Immature natural killer cell (primary cell): ENCODE measurements at regions not wholly inside any gene's neighbourhood (a gene's known extent, or its start where the extent isn't known, plus 50 kb on each side); places are given as distances from the start of the nearest gene placed in this dataset.
A peak's percentile ranks its signal among the peaks of the same experiment; 100 is the strongest.

Experiments
- DNase-seq, 3 donors: peaks; one replicate each; pipeline ENCODE4 v3.0.0; 2022; ENCODE audit warnings: mixed read lengths in 1 of 3
- H3K27ac Mint-ChIP-seq, 6 donors: one replicate each; pipeline ENCODE4 v1.8.0; 2020; ENCODE audit warnings: mixed read lengths in 6 of 6, mild to moderate bottlenecking in 5 of 6, inconsistent platforms in 4 of 6, moderate library complexity in 3 of 6
- H3K27me3 Mint-ChIP-seq, 3 donors: one replicate each; pipeline ENCODE4 v1.8.0; 2020 to 2021; ENCODE audit warnings: low read depth in 3 of 3, mild to moderate bottlenecking in 3 of 3, mixed read lengths in 3 of 3, moderate library complexity in 3 of 3, inconsistent platforms in 1 of 3
- H3K36me3 Mint-ChIP-seq, 3 donors: one replicate each; pipeline ENCODE4 v1.8.0; 2020; ENCODE audit warnings: mixed read lengths in 3 of 3, inconsistent platforms in 2 of 3, mild to moderate bottlenecking in 2 of 3
- H3K4me1 Mint-ChIP-seq, 2 donors: one replicate each; pipeline ENCODE4 v1.8.0; 2020; ENCODE audit warnings: inconsistent platforms in 2 of 2, mild to moderate bottlenecking in 2 of 2, mixed read lengths in 2 of 2, moderate library complexity in 1 of 2
- H3K4me3 Mint-ChIP-seq, 5 donors: one replicate each; pipeline ENCODE4 v1.8.0; 2020; ENCODE audit warnings: mild to moderate bottlenecking in 5 of 5, mixed read lengths in 5 of 5, inconsistent platforms in 3 of 5, moderate library complexity in 3 of 5
- H3K9me3 Mint-ChIP-seq, 6 donors: one replicate each; pipeline ENCODE4 v1.8.0; 2020; ENCODE audit warnings: mild to moderate bottlenecking in 6 of 6, mixed read lengths in 6 of 6, inconsistent platforms in 4 of 6, moderate library complexity in 3 of 6

DNA sequence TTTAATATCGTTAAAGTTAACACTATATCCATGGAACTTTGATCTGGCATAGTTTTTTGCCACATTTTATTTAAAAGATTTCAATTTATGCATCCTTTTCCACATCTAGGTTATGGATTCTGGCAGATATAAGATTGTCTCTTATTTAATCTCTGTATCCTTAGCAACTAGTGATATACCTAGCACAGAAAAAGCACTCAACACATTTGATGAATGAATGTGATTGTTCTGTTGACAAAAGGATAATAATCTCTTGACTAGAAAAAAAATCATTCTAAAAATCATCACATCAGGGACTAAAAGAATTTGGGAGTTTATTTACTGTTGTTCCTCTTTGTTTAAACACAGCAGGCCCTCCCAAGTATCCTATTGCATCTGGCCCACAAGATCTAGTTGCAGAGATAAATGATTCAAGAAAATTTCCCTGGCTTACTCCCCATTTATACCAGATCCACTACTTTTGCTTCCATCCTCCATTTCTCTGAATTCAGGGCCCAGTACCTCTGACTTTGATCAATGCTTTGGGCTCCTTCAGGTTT is 84.0 kb upstream of the C1GALT1 start:
- no peak overlapping the region for H3K27ac Mint-ChIP-seq
- H3K4me3 Mint-ChIP-seq, result no peak overlapping the region
- no peak for DNase-seq
- H3K9me3 Mint-ChIP-seq, result no peaks in the 10 kb centered on the region
- no peaks in the 10 kb centered on the region for H3K27me3 Mint-ChIP-seq
- H3K36me3 Mint-ChIP-seq, result no peaks in the 10 kb centered on the region
- H3K4me1 Mint-ChIP-seq, result no peaks in the 10 kb centered on the region

DNA sequence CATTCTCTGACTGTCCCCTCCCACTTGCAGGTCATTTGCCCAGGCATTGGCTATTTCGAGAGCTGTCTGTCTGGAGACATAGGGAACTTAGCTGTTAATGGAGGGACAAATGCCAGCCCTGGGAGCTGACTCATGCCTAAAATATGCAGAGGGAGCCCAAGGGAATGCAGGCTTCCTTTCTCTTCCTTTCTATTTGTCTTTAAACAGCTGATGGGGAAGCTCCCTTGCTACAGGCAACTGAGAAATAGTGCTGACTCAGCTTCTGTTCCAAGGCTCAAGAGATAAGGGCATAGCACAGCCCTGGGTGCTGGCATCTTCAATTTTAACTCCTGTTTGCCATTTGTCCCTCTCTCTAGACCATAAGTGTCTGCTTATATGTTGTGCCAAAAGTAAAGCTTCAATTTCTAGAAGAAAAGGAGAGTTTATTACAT is 82.7 kb upstream of the C1GALT1 start:
- Mint-ChIP-seq H3K36me3 (no peaks in the 10 kb centered on the region), H3K9me3 (no peaks in the 10 kb centered on the region), H3K4me1 (no peaks in the 10 kb centered on the region), H3K4me3 (no peak overlapping the region), H3K27me3 (no peaks in the 10 kb centered on the region), H3K27ac (no peak overlapping the region)
- no peak for DNase-seq

DNA sequence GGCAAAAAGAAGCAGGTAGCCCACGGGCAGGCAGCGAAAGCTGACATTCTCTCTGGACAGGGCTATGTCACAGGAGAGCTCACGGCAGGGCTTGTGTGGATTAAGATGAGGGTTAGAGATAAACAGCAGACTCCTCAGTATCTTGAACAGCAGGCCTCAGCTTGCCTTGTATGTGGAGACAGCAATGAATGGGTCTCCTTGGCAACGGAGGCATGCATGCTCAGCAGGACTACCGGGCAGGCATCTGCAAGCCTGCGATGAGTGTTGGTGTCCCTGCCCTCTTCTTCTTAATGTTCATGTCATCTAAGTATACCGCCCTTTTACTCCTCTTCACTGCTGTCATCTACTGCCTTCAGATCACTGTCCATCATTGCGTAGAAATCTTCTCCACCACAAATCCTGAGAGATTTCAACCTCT is 81.9 kb upstream of the C1GALT1 start:
- Mint-ChIP-seq H3K4me3 (no peak overlapping the region), H3K27ac (no peak overlapping the region), H3K27me3 (no peaks in the 10 kb centered on the region), H3K4me1 (no peaks in the 10 kb centered on the region), H3K9me3 (no peaks in the 10 kb centered on the region), H3K36me3 (no peaks in the 10 kb centered on the region)
- DNase-seq, result no peak

DNA sequence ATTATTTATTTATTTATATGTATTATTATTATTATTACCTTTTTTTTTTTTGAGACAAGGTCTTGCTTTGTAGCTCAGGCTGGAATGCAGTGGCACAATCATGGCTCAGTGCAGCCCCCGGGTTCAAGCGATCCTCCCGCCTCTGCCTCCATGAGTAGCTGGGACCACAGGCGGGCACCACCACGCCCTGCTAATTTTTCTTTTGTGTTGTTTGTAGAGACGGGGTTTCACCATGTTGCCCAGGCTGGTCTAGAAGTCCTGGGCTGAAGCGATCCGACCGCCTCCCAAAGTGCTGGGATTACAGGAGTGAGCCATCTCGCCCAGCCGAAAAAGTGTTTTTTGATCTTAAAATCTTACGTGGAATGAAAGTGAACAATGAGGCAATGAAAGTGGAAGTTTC is 79.4 kb upstream of the C1GALT1 start:
- H3K4me3 Mint-ChIP-seq, result no peak overlapping the region
- no peak overlapping the region for H3K27ac Mint-ChIP-seq

DNA sequence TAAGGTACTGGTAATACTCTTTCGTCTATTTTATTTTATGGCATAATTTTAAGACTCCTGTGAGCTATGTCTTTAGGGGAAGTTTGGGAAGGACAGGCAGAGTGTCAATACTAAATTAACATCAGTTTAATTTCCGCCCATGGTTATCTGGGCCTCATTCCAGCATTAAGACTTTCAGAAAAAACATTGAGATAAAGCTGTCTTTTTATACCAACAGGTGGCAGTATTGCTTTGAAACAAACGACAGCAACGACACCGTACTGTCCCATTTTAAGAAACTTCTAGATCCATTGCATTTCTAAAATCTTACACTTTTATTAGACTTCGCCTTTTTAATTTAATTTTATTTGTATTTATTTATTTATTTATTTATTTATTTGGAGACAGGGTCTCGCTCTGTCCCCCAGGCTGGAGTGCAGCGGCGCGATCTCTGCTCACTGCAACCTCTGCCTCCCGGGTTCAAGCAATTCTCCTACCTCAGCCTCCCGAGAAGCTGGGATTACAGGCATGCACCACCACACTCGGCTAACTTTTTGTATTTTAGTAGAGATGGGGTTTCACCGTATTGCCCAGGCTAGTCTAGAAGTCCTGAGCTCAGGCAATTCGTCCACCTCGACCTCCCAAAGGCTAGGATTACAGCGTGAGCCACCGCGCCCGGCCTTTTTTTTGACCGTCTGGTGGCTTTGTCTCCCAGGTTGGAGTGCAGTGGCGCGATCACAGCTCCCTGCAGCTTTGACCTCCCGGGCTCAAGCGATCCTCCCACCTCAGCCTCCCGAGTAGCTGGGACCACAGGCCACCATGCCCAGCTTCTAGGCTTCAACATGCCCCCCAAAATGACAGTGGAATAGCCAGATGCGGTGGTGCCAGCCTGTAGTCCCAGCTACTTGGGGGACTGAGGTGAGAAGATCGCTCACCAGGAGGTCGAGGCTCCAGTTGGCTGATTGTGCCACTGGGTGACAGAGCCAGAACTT is 78.7 kb upstream of the C1GALT1 start:
- Mint-ChIP-seq H3K4me3 (no peak overlapping the region), H3K9me3 (no peaks in the 10 kb centered on the region), H3K27ac (no peak overlapping the region), H3K36me3 (no peaks in the 10 kb centered on the region), H3K4me1 (no peaks in the 10 kb centered on the region), H3K27me3 (no peaks in the 10 kb centered on the region)
- DNase-seq, result peak; percentile 44 to 61 (median 47)

More for the DNA sequence above, 79.4 kb upstream of the C1GALT1 start:
- no peaks in the 10 kb centered on the region for H3K27me3 Mint-ChIP-seq
- H3K9me3 Mint-ChIP-seq, result no peaks in the 10 kb centered on the region
- H3K4me1 Mint-ChIP-seq, result no peaks in the 10 kb centered on the region
- no peaks in the 10 kb centered on the region for H3K36me3 Mint-ChIP-seq
- DNase-seq, result no peak

DNA sequence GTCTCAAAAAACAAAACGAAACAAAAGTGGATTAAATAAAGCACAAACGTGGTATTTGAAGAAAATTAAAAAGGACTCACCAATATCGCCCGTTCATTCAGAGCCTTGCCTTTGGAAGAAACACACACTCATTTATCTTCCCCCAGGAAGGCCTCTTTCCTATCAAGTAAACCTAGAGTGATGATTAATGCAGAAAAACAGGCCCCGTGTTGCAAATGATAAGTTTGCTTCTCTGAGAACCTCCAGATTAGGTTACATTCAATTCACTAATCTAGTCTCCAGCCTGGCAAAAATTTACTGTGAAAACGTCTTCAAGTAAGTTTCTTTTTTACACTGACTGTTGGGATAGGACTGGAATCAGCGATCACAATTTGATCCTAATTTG is 78.0 kb upstream of the C1GALT1 start:
- Mint-ChIP-seq H3K27ac (no peak overlapping the region), H3K27me3 (no peaks in the 10 kb centered on the region), H3K9me3 (no peaks in the 10 kb centered on the region), H3K4me3 (no peak overlapping the region), H3K4me1 (no peaks in the 10 kb centered on the region), H3K36me3 (no peaks in the 10 kb centered on the region)
- no peak for DNase-seq

DNA sequence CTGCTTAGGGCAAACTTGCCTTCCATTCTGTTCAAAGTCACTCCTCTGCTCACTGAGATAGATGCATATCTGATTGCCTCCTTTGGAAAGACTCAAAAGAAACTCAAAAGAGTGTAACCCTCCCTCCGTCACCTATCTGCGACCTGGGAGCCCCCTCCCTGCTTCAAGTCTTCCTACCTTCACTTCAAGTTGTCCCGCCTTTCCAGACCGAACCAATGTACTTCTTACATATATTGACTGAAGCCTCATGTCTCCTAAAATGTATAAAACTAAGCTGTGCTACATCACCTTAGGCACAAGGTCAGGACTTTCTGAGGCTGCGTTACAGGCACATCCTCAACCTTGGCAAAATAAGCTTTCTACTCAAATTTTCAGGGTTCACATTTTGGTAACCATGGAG is 77.4 kb upstream of the C1GALT1 start:
- H3K4me1 Mint-ChIP-seq, result no peaks in the 10 kb centered on the region
- H3K27me3 Mint-ChIP-seq, result no peaks in the 10 kb centered on the region
- H3K27ac Mint-ChIP-seq, result no peak overlapping the region
- H3K36me3 Mint-ChIP-seq, result no peaks in the 10 kb centered on the region
- H3K9me3 Mint-ChIP-seq, result no peaks in the 10 kb centered on the region
- no peak overlapping the region for H3K4me3 Mint-ChIP-seq
- DNase-seq, result no peak

DNA sequence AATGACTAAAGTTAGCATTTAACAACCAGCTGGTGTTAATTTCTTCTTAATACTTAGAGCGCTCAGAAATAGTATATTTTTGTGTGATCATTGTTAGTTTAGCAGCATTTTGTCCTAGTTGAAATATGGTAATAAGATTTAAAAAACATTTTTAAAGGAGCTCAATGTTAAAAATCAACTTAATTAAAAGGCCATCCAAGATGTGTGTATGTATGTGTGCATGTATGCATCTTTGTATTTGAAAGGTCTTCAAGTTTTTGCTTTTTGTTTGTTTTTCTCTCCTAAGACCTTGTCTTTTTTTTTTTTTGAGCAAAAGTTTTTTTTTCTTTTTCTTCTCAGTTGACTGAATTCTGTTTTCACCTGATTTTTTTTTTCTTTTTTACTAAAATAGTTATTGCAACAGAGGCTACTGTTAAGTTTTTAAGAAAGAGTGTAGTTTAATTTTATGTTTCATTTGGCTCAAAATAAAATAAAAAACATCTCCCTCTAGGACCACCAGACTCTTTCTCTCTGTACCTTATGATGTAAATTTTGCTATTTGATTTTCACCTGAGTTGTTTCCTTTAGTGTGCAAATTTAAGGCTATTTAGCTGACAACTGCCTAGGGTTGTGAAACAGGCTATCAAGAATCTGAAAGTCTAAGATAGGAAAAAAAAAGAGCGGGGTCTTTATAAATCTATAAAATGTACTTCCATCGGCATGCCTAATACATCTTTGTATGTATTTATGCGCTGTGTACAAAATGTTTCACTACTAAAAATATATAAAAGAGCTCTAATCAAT is 76.4 kb upstream of the C1GALT1 start:
- H3K9me3 Mint-ChIP-seq, result no peaks in the 10 kb centered on the region
- no peak for DNase-seq
- no peaks in the 10 kb centered on the region for H3K4me1 Mint-ChIP-seq
- H3K27ac Mint-ChIP-seq, result no peak overlapping the region
- no peaks in the 10 kb centered on the region for H3K27me3 Mint-ChIP-seq
- H3K36me3 Mint-ChIP-seq, result no peaks in the 10 kb centered on the region
- no peak overlapping the region for H3K4me3 Mint-ChIP-seq

DNA sequence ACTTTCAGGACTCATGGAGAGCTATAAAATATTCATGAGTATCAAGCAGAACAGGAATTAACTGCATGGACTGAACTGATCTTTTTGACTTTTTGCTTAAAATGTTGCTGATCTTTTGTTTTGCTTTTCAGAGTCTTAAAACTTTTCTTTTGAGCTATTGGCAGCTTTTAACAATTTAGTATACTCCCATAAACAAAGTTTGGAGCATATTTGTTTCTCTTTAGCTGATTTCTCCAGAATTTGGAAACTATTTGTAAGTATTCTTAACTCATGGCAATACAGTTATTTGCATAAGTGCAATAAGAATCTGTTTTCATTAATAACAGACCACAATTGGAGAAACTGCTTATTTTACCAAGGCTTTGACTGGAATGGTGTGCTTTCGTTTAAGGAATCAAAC is 73.4 kb upstream of the C1GALT1 start:
- no peak for DNase-seq
- Mint-ChIP-seq H3K36me3 (no peaks in the 10 kb centered on the region), H3K27ac (no peak overlapping the region), H3K4me1 (no peaks in the 10 kb centered on the region), H3K4me3 (no peak overlapping the region), H3K9me3 (no peaks in the 10 kb centered on the region), H3K27me3 (no peaks in the 10 kb centered on the region)

DNA sequence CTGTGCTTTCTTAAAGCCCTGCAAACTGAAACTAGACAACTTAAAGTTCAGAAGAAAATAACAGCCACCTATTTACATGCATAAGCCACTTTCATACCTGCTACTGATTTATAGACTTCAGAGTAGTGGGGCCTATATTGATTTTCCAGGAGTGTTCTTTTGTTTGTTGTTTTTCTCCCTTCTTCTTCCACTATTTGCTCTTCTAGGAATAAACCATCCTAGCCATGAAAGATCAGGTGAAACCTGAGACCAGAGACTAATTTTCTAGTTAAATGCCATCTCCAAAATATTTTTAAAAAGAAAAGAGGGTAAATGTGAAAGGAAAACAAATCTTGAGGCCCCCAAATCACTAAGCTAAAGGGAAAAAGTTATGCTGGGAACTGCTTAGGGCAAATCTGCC is 72.4 kb upstream of the C1GALT1 start:
- no peaks in the 10 kb centered on the region for H3K27me3 Mint-ChIP-seq
- H3K36me3 Mint-ChIP-seq, result no peaks in the 10 kb centered on the region
- H3K27ac Mint-ChIP-seq, result no peak overlapping the region
- no peaks in the 10 kb centered on the region for H3K4me1 Mint-ChIP-seq
- no peak for DNase-seq
- H3K9me3 Mint-ChIP-seq, result no peaks in the 10 kb centered on the region
- no peak overlapping the region for H3K4me3 Mint-ChIP-seq

DNA sequence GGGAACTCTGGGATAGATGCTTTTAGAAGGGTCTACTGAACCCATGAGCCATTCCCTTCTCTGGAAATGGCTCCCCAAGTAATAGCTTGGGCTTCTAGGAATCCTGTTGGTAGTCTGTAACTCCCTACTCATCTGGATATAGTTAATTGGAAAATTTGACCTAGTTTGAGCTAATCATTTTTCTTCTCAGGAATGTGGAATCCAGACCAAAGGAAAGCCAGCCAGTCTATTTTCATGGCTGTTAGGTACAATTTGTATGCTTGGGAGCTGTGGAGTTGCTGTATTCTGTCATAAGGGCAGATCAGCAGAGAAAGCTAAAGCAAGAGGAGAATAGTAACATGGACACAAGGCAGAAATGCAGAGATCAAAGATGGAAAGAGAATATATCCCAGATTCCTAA is 71.6 kb upstream of the C1GALT1 start:
- Mint-ChIP-seq H3K4me3 (no peak overlapping the region), H3K9me3 (no peaks in the 10 kb centered on the region), H3K27ac (peak overlapping the region in 1 of 6 donors; percentile 12), H3K27me3 (no peaks in the 10 kb centered on the region), H3K4me1 (no peaks in the 10 kb centered on the region), H3K36me3 (no peaks in the 10 kb centered on the region)
- DNase-seq, result no peak

DNA sequence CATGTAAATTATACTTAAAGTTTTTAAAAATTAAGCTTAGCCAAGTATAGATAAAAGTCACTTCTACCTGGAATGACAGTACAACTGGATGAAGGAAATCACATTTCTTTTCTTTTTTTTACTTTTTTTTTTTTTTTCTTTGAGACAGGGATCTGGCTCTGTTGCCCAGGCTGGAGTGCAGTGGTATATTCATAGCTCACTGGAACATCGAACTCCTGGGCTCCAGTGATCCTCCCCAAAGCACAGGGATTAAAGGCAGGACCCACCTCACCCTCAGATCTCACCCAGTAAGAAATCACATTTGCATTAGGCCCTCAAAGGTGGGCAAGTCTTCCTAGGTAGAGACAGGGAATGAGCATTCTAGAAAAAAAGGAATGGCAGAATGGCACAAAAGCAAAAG is 69.5 kb upstream of the C1GALT1 start:
- DNase-seq, result no peak
- peaks cover 0 to 2% (median 0%) of the 10 kb centered on the region in 3 donors for H3K27me3 Mint-ChIP-seq
- no peaks in the 10 kb centered on the region for H3K4me1 Mint-ChIP-seq
- H3K9me3 Mint-ChIP-seq, result no peaks in the 10 kb centered on the region
- H3K4me3 Mint-ChIP-seq, result no peak overlapping the region
- H3K36me3 Mint-ChIP-seq, result no peaks in the 10 kb centered on the region
- H3K27ac Mint-ChIP-seq, result no peak overlapping the region

DNA sequence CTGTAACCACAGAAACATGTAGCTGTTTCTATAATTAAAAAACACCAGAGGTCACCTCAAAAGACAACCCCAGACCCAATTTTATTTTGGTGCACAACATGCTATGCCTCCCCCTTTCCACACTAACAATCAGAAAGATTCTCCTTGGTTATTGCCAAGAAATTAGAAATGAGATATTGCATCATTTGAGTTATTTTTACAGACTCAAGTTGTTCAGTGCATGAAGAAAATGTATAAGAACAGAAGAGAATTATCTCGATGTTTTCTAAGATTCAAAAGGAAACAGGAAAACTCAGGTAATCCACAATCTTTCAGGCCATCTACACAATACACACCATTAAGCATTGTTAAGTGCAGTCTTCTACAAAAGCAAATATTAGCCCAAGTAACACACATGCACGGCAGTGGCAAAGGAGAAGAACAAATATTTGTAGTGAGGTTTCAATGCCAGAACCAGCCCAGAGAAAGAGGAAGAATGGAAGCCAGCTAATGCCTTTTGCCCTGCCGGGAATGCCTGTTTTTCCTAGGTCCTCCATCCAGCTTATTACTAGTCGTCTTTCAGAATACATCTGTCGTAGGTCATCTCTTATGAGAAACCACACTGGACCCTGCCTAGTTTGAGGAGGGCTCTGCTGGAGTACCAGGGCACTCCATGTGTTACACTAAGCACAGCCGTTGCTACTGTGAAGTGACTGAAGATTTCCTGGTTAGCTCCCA is 67.6 kb upstream of the C1GALT1 start:
- Mint-ChIP-seq H3K27me3 (peaks cover 0 to 2% (median 0%) of the 10 kb centered on the region in 3 donors), H3K4me1 (no peaks in the 10 kb centered on the region), H3K36me3 (no peaks in the 10 kb centered on the region), H3K9me3 (no peaks in the 10 kb centered on the region), H3K27ac (no peak overlapping the region), H3K4me3 (no peak overlapping the region)
- no peak for DNase-seq
